Peyer's patch (tissue), 4 donors: ENCODE measurements at regions not wholly inside any gene's neighbourhood (a gene's known extent, or its start where the extent isn't known, plus 50 kb on each side); places are given as distances from the start of the nearest gene placed in this dataset.
"Not testable (repeated sequence)": the region's sequence is repeated elsewhere in the genome, so short reads cannot be mapped to it uniquely, and the experiment has no call there.

ENCODE experiments used
- DNase-seq, 3 donors: peaks; one replicate each; pipeline ENCODE4 v3.0.0-alpha.2; 2017 to 2019
- H3K27ac ChIP-seq, 4 donors: fragments of 200-600 bp; sonication (generic); one replicate each; pipeline ENCODE4 v1.5.1; 2016 to 2019
- H3K27me3 ChIP-seq, 2 donors: fragments of 200-600 bp; sonication (generic); one replicate each; pipeline ENCODE4 v1.5.1; 2019
- H3K36me3 ChIP-seq, 3 donors: fragments of 200-600 bp; sonication (generic); one replicate each; pipeline ENCODE4 v1.5.1; 2016 to 2019
- H3K4me1 ChIP-seq, 4 donors: fragments of 200-600 bp; sonication (generic); one replicate each; pipeline ENCODE4 v1.5.1; 2016 to 2019
- H3K4me3 ChIP-seq, 4 donors: fragments of 200-600 bp; sonication (generic); 1 replicate in 3 of 4; 2 replicates in 1 of 4; pipeline ENCODE4 v1.5.1; 2016 to 2019; ENCODE audit warnings: mild to moderate bottlenecking in 1 of 4
- H3K9me3 ChIP-seq, 4 donors: fragments of 200-600 bp; sonication (generic); one replicate each; pipeline ENCODE4 v1.5.1; 2016 to 2019; ENCODE audit warnings: mild to moderate bottlenecking in 1 of 4
- CTCF ChIP-seq, 6 experiments: fragments of 450-650 bp in 4 of 6; fragments of 200-600 bp in 2 of 6; sonication (generic) in 1 of 6; IDR thresholded peaks; one replicate each; pipeline ENCODE4 v1.5.1; 2017 to 2019; ENCODE audit warnings: antibody characterized with exemption in 6 of 6, mild to moderate bottlenecking in 3 of 6, moderate library complexity in 1 of 6
- POLR2A ChIP-seq, 2 donors: fragments of 450-650 bp; IDR thresholded peaks; one replicate each; pipeline ENCODE4 v1.5.1; 2017; ENCODE audit warnings: antibody characterized with exemption in 2 of 2, mild to moderate bottlenecking in 2 of 2, moderate library complexity in 2 of 2

GRCh38 chr14:21852061-21852664, 178.5 kb upstream of the OR4E1 start:
- no peaks in the 10 kb centered on the region for H3K9me3 ChIP-seq
- H3K4me1 ChIP-seq = no peaks in the 10 kb centered on the region
- no peaks in the 10 kb centered on the region for H3K27me3 ChIP-seq
- TF ChIP-seq POLR2A (IDR thresholded peaks at IDR 0.05) = no peak
- peak in 5 of 6 experiments; percentile 38 to 59 (median 49) for TF ChIP-seq CTCF (IDR thresholded peaks at IDR 0.05)
- H3K4me3 ChIP-seq = no peak overlapping the region
- peak in 2 of 3 donors; percentile 47 to 77 for DNase-seq
- H3K27ac ChIP-seq = no peak overlapping the region
- no peaks in the 10 kb centered on the region for H3K36me3 ChIP-seq

- not testable (repeated sequence) for H3K27ac ChIP-seq, H3K9me3 ChIP-seq, H3K27me3 ChIP-seq, H3K36me3 ChIP-seq, H3K4me1 ChIP-seq, H3K4me3 ChIP-seq, DNase-seq
Measured at GRCh38 chr14:21846902-21847301, 173.3 kb upstream of the OR4E1 start.

- Histone ChIP-seq H3K36me3 (no peaks in the 10 kb centered on the region), H3K9me3 (no peaks in the 10 kb centered on the region), H3K4me1 (no peaks in the 10 kb centered on the region), H3K27ac (no peak overlapping the region), H3K4me3 (no peak overlapping the region), H3K27me3 (no peaks in the 10 kb centered on the region)
- DNase-seq = peak in 2 of 3 donors; percentile 25 to 73
- TF ChIP-seq CTCF (IDR thresholded peaks at IDR 0.05) (peak in 5 of 6 experiments; percentile 20 to 43 (median 24)), POLR2A (IDR thresholded peaks at IDR 0.05) (no peak)
Measured at GRCh38 chr14:21846227-21846885, 172.7 kb upstream of the OR4E1 start.

GRCh38 chr14:21840765-21841164, 167.1 kb upstream of the OR4E1 start:
- Histone ChIP-seq H3K9me3 (no peaks in the 10 kb centered on the region), H3K36me3 (no peaks in the 10 kb centered on the region), H3K4me1 (no peaks in the 10 kb centered on the region), H3K27ac (no peak overlapping the region), H3K4me3 (no peak overlapping the region), H3K27me3 (no peaks in the 10 kb centered on the region)
- TF ChIP-seq POLR2A (IDR thresholded peaks at IDR 0.05) (no peak), CTCF (IDR thresholded peaks at IDR 0.05) (no peak)
- DNase-seq = no peak

GRCh38 chr14:21833836-21834235, 160.2 kb upstream of the OR4E1 start:
- TF ChIP-seq CTCF (IDR thresholded peaks at IDR 0.05) (no peak), POLR2A (IDR thresholded peaks at IDR 0.05) (no peak)
- Histone ChIP-seq H3K36me3 (no peaks in the 10 kb centered on the region), H3K27ac (no peak overlapping the region), H3K4me3 (no peak overlapping the region), H3K4me1 (no peaks in the 10 kb centered on the region), H3K27me3 (no peaks in the 10 kb centered on the region), H3K9me3 (no peaks in the 10 kb centered on the region)
- no peak for DNase-seq

GRCh38 chr14:21825845-21826244, 152.2 kb upstream of the OR4E1 start:
- H3K4me1 ChIP-seq = no peaks in the 10 kb centered on the region
- no peak for TF ChIP-seq POLR2A (IDR thresholded peaks at IDR 0.05)
- TF ChIP-seq CTCF (IDR thresholded peaks at IDR 0.05) = no peak
- no peak overlapping the region for H3K4me3 ChIP-seq
- H3K27me3 ChIP-seq = no peaks in the 10 kb centered on the region
- DNase-seq = no peak
- no peaks in the 10 kb centered on the region for H3K9me3 ChIP-seq
- no peak overlapping the region for H3K27ac ChIP-seq
- H3K36me3 ChIP-seq = no peaks in the 10 kb centered on the region
